Ascending aorta (tissue), 2 donors: ENCODE measurements at regions not wholly inside any gene's neighbourhood (a gene's known extent, or its start where the extent isn't known, plus 50 kb on each side); places are given as distances from the start of the nearest gene placed in this dataset.

Experiments used
- DNase-seq, 2 donors: peaks; one replicate each; pipeline ENCODE4 v3.0.0-alpha.2; 2019; ENCODE audit warnings: low spot score in 2 of 2
- H3K27ac ChIP-seq, 2 donors: fragments of 200-600 bp; sonication (generic); one replicate each; pipeline ENCODE4 v1.5.1; 2016 to 2017; ENCODE audit warnings: mild to moderate bottlenecking in 1 of 2
- H3K27me3 ChIP-seq: fragments of 200-600 bp; sonication (generic); one replicate; pipeline ENCODE4 v1.5.1; 2017
- H3K36me3 ChIP-seq, 2 donors: fragments of 200-600 bp; sonication (generic); one replicate each; pipeline ENCODE4 v1.5.1; 2016
- H3K4me1 ChIP-seq, 2 donors: fragments of 200-600 bp; sonication (generic); one replicate each; pipeline ENCODE4 v1.5.1; 2016 to 2017; ENCODE audit warnings: mild to moderate bottlenecking in 1 of 2
- H3K4me3 ChIP-seq, 2 donors: fragments of 200-600 bp; sonication (generic); one replicate each; pipeline ENCODE4 v1.5.1; 2016 to 2017; ENCODE audit warnings: mild to moderate bottlenecking in 1 of 2
- H3K9me3 ChIP-seq, 2 donors: fragments of 200-600 bp; sonication (generic); one replicate each; pipeline ENCODE4 v1.5.1; 2016
- CTCF ChIP-seq, 3 experiments: fragments of 200-600 bp in 2 of 3; fragments of 450-650 bp in 1 of 3; sonication (generic) in 2 of 3; IDR thresholded peaks; one replicate each; pipeline ENCODE4 v1.5.1; 2016 to 2019; ENCODE audit warnings: antibody characterized with exemption in 3 of 3, mild to moderate bottlenecking in 1 of 3, moderate library complexity in 1 of 3
- intact Hi-C: fragments of 100-400 bp; cut with DNase I; formaldehyde crosslinking; loops from one replicate; pipeline ENCODE4 v1.15.1; 2023

DNA sequence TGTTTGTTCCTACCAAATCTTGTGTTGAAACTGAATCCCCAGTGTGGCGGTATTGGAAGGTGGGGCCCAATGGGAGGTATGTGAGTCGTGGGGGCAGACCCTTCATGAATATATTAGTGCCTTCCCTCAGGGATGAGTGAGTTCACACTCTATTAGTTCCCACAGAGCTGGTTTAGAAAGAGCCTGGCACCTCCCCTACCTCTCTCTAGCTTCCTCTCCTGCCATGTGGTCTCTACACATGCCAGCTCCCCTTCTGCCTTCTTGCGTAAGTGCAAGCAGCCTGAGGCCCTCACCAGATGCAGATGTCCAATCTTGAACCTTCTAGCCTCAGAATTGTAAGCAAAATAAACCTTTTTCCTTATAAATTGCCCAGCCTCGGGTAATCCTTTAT lies 105.8 kb downstream of the SPTSSA start:
- H3K36me3 ChIP-seq, result no peaks in the 10 kb centered on the region
- TF ChIP-seq CTCF (IDR thresholded peaks at IDR 0.05), result no peak
- no peaks in the 10 kb centered on the region for H3K9me3 ChIP-seq
- H3K27ac ChIP-seq, result no peak overlapping the region
- no peak for DNase-seq
- H3K4me1 ChIP-seq, result no peaks in the 10 kb centered on the region
- H3K27me3 ChIP-seq, result no peaks in the 10 kb centered on the region
- intact Hi-C loops, result no loop called here
- no peak overlapping the region for H3K4me3 ChIP-seq

- H3K4me3 ChIP-seq, result no peak overlapping the region
- no peaks in the 10 kb centered on the region for H3K36me3 ChIP-seq
- no peak overlapping the region for H3K27ac ChIP-seq
- no peak for DNase-seq
- no peaks in the 10 kb centered on the region for H3K27me3 ChIP-seq
- H3K9me3 ChIP-seq, result no peaks in the 10 kb centered on the region
- no peaks in the 10 kb centered on the region for H3K4me1 ChIP-seq
- no peak for TF ChIP-seq CTCF (IDR thresholded peaks at IDR 0.05)
- intact Hi-C loops, result no loop called here
These were observed 106.3 kb downstream of the SPTSSA start for GRCh38 chr14:34355584-34356263.

DNA sequence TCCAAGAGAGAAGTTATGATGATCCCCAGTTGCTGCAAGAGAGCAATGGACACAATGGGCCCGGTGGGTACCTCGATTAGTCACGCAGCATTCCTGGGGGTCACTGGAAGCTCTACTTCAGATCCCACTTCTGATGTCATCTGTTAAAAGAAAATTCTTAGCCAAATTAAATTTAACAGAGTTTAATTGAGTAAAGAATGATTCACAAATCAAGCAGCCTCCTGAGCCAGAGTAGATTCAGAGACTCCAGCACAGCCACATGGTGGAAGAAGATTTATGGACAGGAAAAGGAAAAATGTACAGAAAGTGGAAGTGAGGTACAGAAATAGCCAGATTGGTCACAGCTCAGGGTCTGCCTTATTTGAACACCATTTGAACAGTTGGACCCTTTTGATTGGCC lies 107.5 kb downstream of the SPTSSA start:
- intact Hi-C loops, result no loop called here
- Histone ChIP-seq H3K4me1 (no peaks in the 10 kb centered on the region), H3K4me3 (no peak overlapping the region), H3K27ac (no peak overlapping the region), H3K36me3 (no peaks in the 10 kb centered on the region), H3K9me3 (no peaks in the 10 kb centered on the region), H3K27me3 (no peaks in the 10 kb centered on the region)
- no peak for DNase-seq
- TF ChIP-seq CTCF (IDR thresholded peaks at IDR 0.05), result no peak

DNA sequence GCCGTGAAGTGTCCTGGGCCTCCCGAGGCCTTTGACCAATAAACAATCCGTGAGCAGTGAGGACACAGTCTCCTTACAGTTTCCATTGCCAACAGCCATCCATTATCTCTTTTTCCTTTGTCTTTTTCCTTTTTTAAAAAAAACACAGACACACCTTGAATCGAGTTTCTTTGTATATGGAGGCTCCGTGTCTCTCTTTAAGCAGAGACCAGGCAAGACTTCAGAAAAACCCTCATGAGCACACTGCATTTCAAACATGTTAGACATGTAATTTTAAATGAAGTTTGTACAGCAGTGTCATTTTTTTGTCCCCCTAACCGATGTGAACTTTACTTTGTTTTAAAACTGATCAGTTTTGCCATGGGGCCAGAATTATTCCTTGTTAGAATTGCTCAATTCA lies 111.1 kb downstream of the SPTSSA start:
- DNase-seq, result no peak
- Histone ChIP-seq H3K4me3 (no peak overlapping the region), H3K27me3 (no peaks in the 10 kb centered on the region), H3K9me3 (no peaks in the 10 kb centered on the region), H3K36me3 (no peaks in the 10 kb centered on the region), H3K27ac (no peak overlapping the region), H3K4me1 (no peaks in the 10 kb centered on the region)
- TF ChIP-seq CTCF (IDR thresholded peaks at IDR 0.05), result no peak
- intact Hi-C loops, result no loop called here

- Histone ChIP-seq H3K27ac (no peak overlapping the region), H3K27me3 (no peaks in the 10 kb centered on the region), H3K36me3 (no peaks in the 10 kb centered on the region), H3K4me3 (no peak overlapping the region), H3K4me1 (no peaks in the 10 kb centered on the region), H3K9me3 (no peaks in the 10 kb centered on the region)
- no peak for TF ChIP-seq CTCF (IDR thresholded peaks at IDR 0.05)
- intact Hi-C loops, result no loop called here
- DNase-seq, result no peak
These were observed 113.4 kb downstream of the SPTSSA start for GRCh38 chr14:34348592-34348991.

- no peaks in the 10 kb centered on the region for H3K4me1 ChIP-seq
- H3K27ac ChIP-seq, result no peak overlapping the region
- intact Hi-C loops, result no loop called here
- no peaks in the 10 kb centered on the region for H3K36me3 ChIP-seq
- DNase-seq, result no peak
- no peaks in the 10 kb centered on the region for H3K27me3 ChIP-seq
- no peak for TF ChIP-seq CTCF (IDR thresholded peaks at IDR 0.05)
- no peak overlapping the region for H3K4me3 ChIP-seq
- H3K9me3 ChIP-seq, result no peaks in the 10 kb centered on the region
These were observed 114.4 kb downstream of the SPTSSA start for GRCh38 chr14:34347683-34348082.
